Nephron (organoid): ENCODE measurements at regions not wholly inside any gene's neighbourhood (a gene's known extent, or its start where the extent isn't known, plus 50 kb on each side); places are given as distances from the start of the nearest gene placed in this dataset.

Experiments used
- H3K27ac Mint-ChIP-seq, 3 experiments: 2 replicates each; pipeline ENCODE4 v1.8.0; 2020; ENCODE audit warnings: mixed read lengths in 3 of 3, mild to moderate bottlenecking in 2 of 3, moderate library complexity in 1 of 3
- H3K27me3 Mint-ChIP-seq: 2 replicates; pipeline ENCODE4 v1.8.0; 2021; ENCODE audit warnings: low read depth, mild to moderate bottlenecking, moderate library complexity, mixed read lengths
- H3K36me3 Mint-ChIP-seq: 2 replicates; pipeline ENCODE4 v1.8.0; 2020; ENCODE audit warnings: low read depth, mixed read lengths
- H3K4me1 Mint-ChIP-seq: 2 replicates; pipeline ENCODE4 v1.8.0; 2020; ENCODE audit warnings: mixed read lengths
- H3K4me3 Mint-ChIP-seq, 3 experiments: 2 replicates each; pipeline ENCODE4 v1.8.0; 2020; ENCODE audit warnings: mild to moderate bottlenecking in 3 of 3, mixed read lengths in 3 of 3, moderate library complexity in 2 of 3
- H3K9me3 Mint-ChIP-seq: 2 replicates; pipeline ENCODE4 v1.8.0; 2020; ENCODE audit warnings: mixed read lengths
- TF ChIP-seq, protein P1 (sequence below), 3 experiments: fragments of 200-600 bp; sonication (generic); IDR thresholded peaks; one replicate each; pipeline ENCODE4 v1.5.0; 2021; ENCODE audit warnings: antibody characterized with exemption in 3 of 3; ENCODE audit not compliant: unreplicated experiment in 3 of 3

DNA sequence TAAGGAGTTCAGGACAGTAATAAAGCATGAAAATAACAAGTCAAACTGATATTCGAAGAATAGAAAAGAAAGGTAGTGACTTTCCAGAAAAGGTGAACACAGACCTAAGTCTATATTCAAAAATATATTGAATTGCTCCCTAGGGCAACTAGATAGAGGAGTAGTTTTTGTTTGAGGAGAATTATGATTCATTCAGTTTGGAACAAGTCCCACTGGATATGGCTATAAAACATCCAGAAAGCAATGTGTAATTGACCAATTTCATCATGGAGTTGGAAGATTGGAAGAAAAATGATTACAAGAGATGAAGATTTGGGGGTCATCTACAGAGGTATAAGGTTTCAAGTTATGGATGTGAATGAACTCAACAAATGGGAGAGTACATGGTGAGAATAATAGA is 117.5 kb upstream of the ZNF462 start:
- TF ChIP-seq, protein P1, sequence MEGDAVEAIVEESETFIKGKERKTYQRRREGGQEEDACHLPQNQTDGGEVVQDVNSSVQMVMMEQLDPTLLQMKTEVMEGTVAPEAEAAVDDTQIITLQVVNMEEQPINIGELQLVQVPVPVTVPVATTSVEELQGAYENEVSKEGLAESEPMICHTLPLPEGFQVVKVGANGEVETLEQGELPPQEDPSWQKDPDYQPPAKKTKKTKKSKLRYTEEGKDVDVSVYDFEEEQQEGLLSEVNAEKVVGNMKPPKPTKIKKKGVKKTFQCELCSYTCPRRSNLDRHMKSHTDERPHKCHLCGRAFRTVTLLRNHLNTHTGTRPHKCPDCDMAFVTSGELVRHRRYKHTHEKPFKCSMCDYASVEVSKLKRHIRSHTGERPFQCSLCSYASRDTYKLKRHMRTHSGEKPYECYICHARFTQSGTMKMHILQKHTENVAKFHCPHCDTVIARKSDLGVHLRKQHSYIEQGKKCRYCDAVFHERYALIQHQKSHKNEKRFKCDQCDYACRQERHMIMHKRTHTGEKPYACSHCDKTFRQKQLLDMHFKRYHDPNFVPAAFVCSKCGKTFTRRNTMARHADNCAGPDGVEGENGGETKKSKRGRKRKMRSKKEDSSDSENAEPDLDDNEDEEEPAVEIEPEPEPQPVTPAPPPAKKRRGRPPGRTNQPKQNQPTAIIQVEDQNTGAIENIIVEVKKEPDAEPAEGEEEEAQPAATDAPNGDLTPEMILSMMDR (IDR thresholded peaks at IDR 0.05; ENCODE audit: unreplicated experiment in 3 of 3) = no peak
- Mint-ChIP-seq H3K36me3 (no peaks in the 10 kb centered on the region), H3K27ac (peak overlapping the region in 1 of 3 experiments; percentile 30), H3K4me3 (no peak overlapping the region), H3K27me3 (no peaks in the 10 kb centered on the region), H3K4me1 (peaks cover 20% of the 10 kb centered on the region), H3K9me3 (no peaks in the 10 kb centered on the region)

DNA sequence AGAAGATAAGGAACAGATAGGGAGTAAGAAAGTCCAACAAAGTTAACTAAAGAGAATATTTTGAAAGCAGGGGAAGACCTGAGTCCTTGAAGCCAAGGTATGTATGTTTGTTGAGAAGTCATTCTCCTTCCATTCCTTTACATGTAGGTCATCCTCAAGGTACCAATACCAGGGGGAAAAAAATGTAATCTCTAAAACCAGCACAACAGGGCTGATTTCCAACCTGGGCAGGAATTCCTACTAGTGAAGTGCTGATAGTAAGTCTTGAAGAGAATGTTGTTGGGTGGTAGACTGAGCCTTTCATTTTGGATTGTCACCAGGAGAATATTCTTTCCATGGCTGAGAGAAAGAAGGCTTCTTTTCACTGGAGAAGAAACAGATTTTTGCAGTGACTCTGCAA is 117.1 kb upstream of the ZNF462 start:
- Mint-ChIP-seq H3K27me3 (no peaks in the 10 kb centered on the region), H3K27ac (peak overlapping the region in 1 of 3 experiments; percentile 30), H3K4me3 (no peak overlapping the region)

DNA sequence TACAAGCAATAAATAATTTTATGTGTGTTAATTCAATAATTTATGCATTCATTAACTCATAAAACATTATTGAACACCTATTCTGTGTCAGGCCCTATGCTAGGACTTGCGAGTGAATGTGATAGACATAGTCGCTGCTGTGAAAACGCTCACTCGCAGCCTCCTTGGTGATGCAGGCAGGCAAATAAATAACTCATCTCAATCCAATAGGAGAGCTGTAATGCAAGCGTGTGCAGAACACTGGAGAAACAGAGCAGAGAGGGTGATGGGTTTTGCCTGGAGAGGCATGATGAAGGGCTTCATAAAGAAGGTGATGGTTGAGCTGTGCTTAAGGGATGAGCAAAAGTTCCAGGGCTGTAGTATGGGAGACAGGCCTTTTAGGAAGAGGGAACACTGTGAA is 111.3 kb upstream of the ZNF462 start:
- TF ChIP-seq, protein P1 (IDR thresholded peaks at IDR 0.05; ENCODE audit: unreplicated experiment in 3 of 3) = no peak
- Mint-ChIP-seq H3K9me3 (no peaks in the 10 kb centered on the region), H3K4me3 (no peak overlapping the region), H3K27me3 (no peaks in the 10 kb centered on the region), H3K4me1 (peaks cover 21% of the 10 kb centered on the region), H3K36me3 (no peaks in the 10 kb centered on the region), H3K27ac (no peak overlapping the region)

More for the DNA sequence above, 117.1 kb upstream of the ZNF462 start:
- H3K4me1 Mint-ChIP-seq = peaks cover 20% of the 10 kb centered on the region
- TF ChIP-seq, protein P1 (IDR thresholded peaks at IDR 0.05; ENCODE audit: unreplicated experiment in 3 of 3) = no peak
- no peaks in the 10 kb centered on the region for H3K36me3 Mint-ChIP-seq
- no peaks in the 10 kb centered on the region for H3K9me3 Mint-ChIP-seq

DNA sequence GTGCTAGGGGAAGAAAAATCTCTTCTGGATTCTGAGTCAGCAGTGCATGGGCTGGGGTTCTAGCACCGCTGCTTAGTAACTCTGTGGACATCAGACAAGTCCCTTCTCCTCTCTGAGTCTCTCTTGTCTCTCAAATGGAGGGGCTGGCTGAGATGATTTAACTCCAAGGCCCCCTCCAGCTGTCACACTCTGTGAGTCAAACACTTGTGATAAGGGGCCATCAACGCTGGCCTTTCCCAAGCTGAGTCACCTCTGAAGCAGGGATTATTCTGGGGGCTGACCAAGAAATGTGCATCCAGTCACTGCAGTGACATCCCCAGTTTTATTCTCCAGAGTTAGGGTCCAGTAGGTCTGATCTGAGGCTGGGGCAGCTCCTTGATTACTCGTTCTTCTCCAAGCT is 110.4 kb upstream of the ZNF462 start:
- Mint-ChIP-seq H3K27me3 (no peaks in the 10 kb centered on the region), H3K9me3 (no peaks in the 10 kb centered on the region), H3K36me3 (no peaks in the 10 kb centered on the region), H3K4me1 (peaks cover 19% of the 10 kb centered on the region), H3K4me3 (no peak overlapping the region), H3K27ac (no peak overlapping the region)
- TF ChIP-seq, protein P1 (IDR thresholded peaks at IDR 0.05; ENCODE audit: unreplicated experiment in 3 of 3) = no peak

DNA sequence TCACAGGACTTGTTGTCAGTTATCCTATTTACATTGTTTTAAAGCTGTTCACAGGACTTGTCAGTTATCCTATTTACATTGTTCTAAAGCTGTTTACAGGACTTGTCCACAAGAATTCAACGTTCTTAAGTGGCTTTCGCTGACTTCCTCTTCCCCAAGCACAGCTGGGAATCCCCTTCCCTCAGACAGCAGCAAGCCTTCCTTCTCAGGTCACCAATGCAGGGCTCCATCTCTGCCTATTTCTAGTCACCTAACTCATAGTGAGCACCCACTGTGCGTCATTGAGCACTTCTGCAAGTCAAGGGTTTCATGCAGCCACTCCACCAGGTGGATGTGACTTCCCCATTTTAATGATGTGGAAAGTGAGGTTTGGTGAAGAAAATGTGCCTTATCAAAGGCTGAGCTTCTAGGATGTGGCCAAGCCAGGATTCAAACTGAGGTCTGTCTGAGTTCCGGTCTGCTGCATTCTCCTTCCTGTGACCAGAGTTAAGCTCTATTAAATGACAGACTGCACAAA is 109.8 kb upstream of the ZNF462 start:
- TF ChIP-seq, protein P1 (IDR thresholded peaks at IDR 0.05; ENCODE audit: unreplicated experiment in 3 of 3) = no peak
- Mint-ChIP-seq H3K27me3 (no peaks in the 10 kb centered on the region), H3K36me3 (no peaks in the 10 kb centered on the region), H3K27ac (no peak overlapping the region), H3K9me3 (no peaks in the 10 kb centered on the region), H3K4me3 (no peak overlapping the region), H3K4me1 (peaks cover 19% of the 10 kb centered on the region)

DNA sequence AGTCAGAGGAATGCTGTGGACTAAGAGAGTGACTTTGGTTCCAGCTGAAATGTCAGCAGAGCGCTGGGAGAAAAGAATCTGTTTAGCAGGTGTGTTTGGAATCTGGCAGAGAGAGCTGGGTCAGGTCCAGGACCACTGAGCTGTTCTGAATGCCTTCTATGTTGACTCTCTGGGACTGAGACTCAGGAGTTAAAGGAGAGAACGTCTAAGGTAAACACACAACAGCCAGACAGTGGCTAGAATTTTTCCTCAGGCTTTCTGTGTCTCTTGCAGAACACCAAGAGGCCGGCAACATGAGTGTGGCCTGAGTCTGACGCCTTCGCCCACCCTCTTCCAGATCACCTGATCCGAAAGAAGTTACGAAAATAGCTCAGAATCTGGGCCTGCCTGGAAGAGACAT is 107.2 kb upstream of the ZNF462 start:
- Mint-ChIP-seq H3K4me3 (no peak overlapping the region), H3K9me3 (no peaks in the 10 kb centered on the region), H3K36me3 (no peaks in the 10 kb centered on the region), H3K27ac (peak overlapping the region; percentile 45 to 59 (median 53)), H3K27me3 (no peaks in the 10 kb centered on the region), H3K4me1 (peaks cover 23% of the 10 kb centered on the region)
- TF ChIP-seq, protein P1 (IDR thresholded peaks at IDR 0.05; ENCODE audit: unreplicated experiment in 3 of 3) = no peak
